A549 (cell line): ENCODE measurements at regions not wholly inside any gene's neighbourhood (a gene's known extent, or its start where the extent isn't known, plus 50 kb on each side); places are given as distances from the start of the nearest gene placed in this dataset.
"Not testable (repeated sequence)": the region's sequence is repeated elsewhere in the genome, so short reads cannot be mapped to it uniquely, and the experiment has no call there.

Source experiments
- ATAC-seq, 2 experiments: fragments of 200-7000 bp in 1 of 2; fragments of >200 bp in 1 of 2; cut with Nextera tagmentation in 1 of 2; cut with Tn5 transposase in 1 of 2; 3 replicates each; pipeline versions ENCODE4 v1.8.0 to v1.9.1; 2018 to 2020; ENCODE audit warnings: mild to moderate bottlenecking in 1 of 2, moderate library complexity in 1 of 2
- CTCF ChIA-PET: fragments of 300-600 bp; sonication (Branson Sonifier 250); formaldehyde crosslinking; extraction: SDS; loops from one replicate; lab custom pipeline; 2021; ENCODE audit warnings: antibody characterized with exemption, inconsistent platforms; lab: Yijun Ruan, JAX
- POLR2A ChIA-PET: fragments of 350-600 bp; formaldehyde crosslinking; extraction: SDS; loops from one replicate; lab custom pipeline; 2021; ENCODE audit warnings: antibody characterized with exemption, inconsistent platforms; lab: Yijun Ruan, JAX
- DNase-seq, 2 experiments: peaks; one replicate each; pipeline versions ENCODE4 v3.0.0 to v3.0.0-alpha.2; 2011 to 2016; ENCODE audit warnings: low read depth in 1 of 2, low spot score in 1 of 2
- FAIRE-seq: peaks from 2 replicates; lab custom pipeline; 2011; peaks lifted over from hg19 to GRCh38; lab: Jason Lieb, UNC
- H3K27ac ChIP-seq, 2 experiments: fragments of >200 bp; sonication (Bioruptor Twin); formaldehyde crosslinking; 3 replicates each; pipeline ENCODE4 v1.5.1; 2016 to 2017
- H3K4me1 ChIP-seq: fragments of >200 bp; sonication (Bioruptor Twin); formaldehyde crosslinking; 3 replicates; pipeline ENCODE4 v1.6.1; 2016
- H3K4me2 ChIP-seq: fragments of >200 bp; sonication (Bioruptor Twin); formaldehyde crosslinking; 3 replicates; pipeline ENCODE4 v1.6.1; 2016
- H3K4me3 ChIP-seq: fragments of >200 bp; sonication (Bioruptor Twin); formaldehyde crosslinking; 3 replicates; pipeline ENCODE4 v1.5.1; 2016
- H3K9me3 ChIP-seq: fragments of >200 bp; sonication (Bioruptor Twin); formaldehyde crosslinking; 3 replicates; pipeline ENCODE4 v1.6.1; 2016
- CBX2 ChIP-seq: fragments of 200-600 bp; sonication (generic); IDR thresholded peaks from 2 replicates; pipeline ENCODE4 v1.6.1; 2016; ENCODE audit warnings: low read depth, mild to moderate bottlenecking, borderline replicate concordance
- CEBPB ChIP-seq, 2 experiments: fragments of >200 bp in 1 of 2; sonication (Bioruptor Twin) in 1 of 2; formaldehyde crosslinking in 1 of 2; IDR thresholded peaks; 2 replicates each; pipeline ENCODE4 v1.6.1; 2012 to 2016
- CHD4 ChIP-seq: fragments of 200-600 bp; sonication (generic); IDR thresholded peaks from 2 replicates; pipeline ENCODE4 v1.6.1; 2016; ENCODE audit warnings: antibody characterized with exemption, mild to moderate bottlenecking, borderline replicate concordance
- EP300 ChIP-seq, 2 experiments: fragments of >200 bp; sonication (Bioruptor Twin); formaldehyde crosslinking; IDR thresholded peaks; 2 replicates in 1 of 2; 3 replicates in 1 of 2; pipeline ENCODE4 v1.6.1; 2016 to 2017
- FOSB ChIP-seq: fragments of 250-450 bp; sonication (Bioruptor Pico); IDR thresholded peaks from 2 replicates; pipeline ENCODE4 v1.5.0; 2020; ENCODE audit warnings: mild to moderate bottlenecking, moderate library complexity
- HDAC2 ChIP-seq: fragments of 200-600 bp; sonication (generic); IDR thresholded peaks from 2 replicates; pipeline ENCODE4 v1.6.1; 2016
- HEYL ChIP-seq: fragments of 250-450 bp; sonication (Bioruptor Pico); IDR thresholded peaks from 2 replicates; pipeline ENCODE4 v1.8.0; 2021; ENCODE audit warnings: mild to moderate bottlenecking, moderate library complexity
- HMGXB4 ChIP-seq: fragments of 250-450 bp; sonication (Bioruptor Pico); IDR thresholded peaks from 2 replicates; pipeline ENCODE4 v1.5.0; 2021; ENCODE audit warnings: mild to moderate bottlenecking, moderate library complexity, borderline replicate concordance
- HOXB13 ChIP-seq: fragments of 250-450 bp; sonication (Bioruptor Pico); IDR thresholded peaks from 2 replicates; pipeline ENCODE4 v1.5.0; 2020; ENCODE audit warnings: low read depth, mild to moderate bottlenecking, moderate library complexity
- JUN ChIP-seq, 2 experiments: fragments of >200 bp; sonication (Bioruptor Twin); formaldehyde crosslinking; IDR thresholded peaks; 2 replicates in 1 of 2; 3 replicates in 1 of 2; pipeline ENCODE4 v1.6.1; 2016 to 2017
- POLR2AphosphoS2 ChIP-seq: conservative IDR thresholded peaks from 2 replicates; pipeline ENCODE4 v1.6.1; 2012; ENCODE audit warnings: low read length, improper control_type of control experiment, inconsistent platforms
- RAD21 ChIP-seq, 2 experiments: fragments of >200 bp in 1 of 2; sonication (Bioruptor Twin) in 1 of 2; formaldehyde crosslinking in 1 of 2; IDR thresholded peaks in 1 of 2; conservative IDR thresholded peaks in 1 of 2; 2 replicates in 1 of 2; 3 replicates in 1 of 2; pipeline ENCODE4 v1.6.1; 2012 to 2018; ENCODE audit warnings: inconsistent platforms in 1 of 2
- RCOR1 ChIP-seq: fragments of 150-350 bp; IDR thresholded peaks from 2 replicates; pipeline ENCODE4 v1.6.1; 2014; ENCODE audit warnings: antibody characterized with exemption, low read length, low read depth
- REST ChIP-seq: fragments of 200-600 bp; sonication (generic); IDR thresholded peaks from 2 replicates; pipeline ENCODE4 v1.6.1; 2016; ENCODE audit warnings: antibody characterized with exemption, mild to moderate bottlenecking, moderate library complexity
- RFX5 ChIP-seq: fragments of 450-650 bp; IDR thresholded peaks from 2 replicates; pipeline ENCODE4 v1.7.1; 2014; ENCODE audit warnings: antibody characterized with exemption, mild to moderate bottlenecking, moderate library complexity
- ZFP36 ChIP-seq: fragments of 450-650 bp; IDR thresholded peaks from 2 replicates; pipeline ENCODE4 v1.6.1; 2014; ENCODE audit warnings: borderline replicate concordance; ENCODE audit not compliant: partially characterized antibody
- ZNF302 ChIP-seq: fragments of 250-450 bp; sonication (Bioruptor Pico); IDR thresholded peaks from 2 replicates; pipeline ENCODE4 v1.9.0; 2021; ENCODE audit warnings: inconsistent platforms, mild to moderate bottlenecking, moderate library complexity
- WGBS: methylation state at CpG from one replicate; pipeline ENCODE4 v1.1.6; 2017; ENCODE audit errors: missing lambda C conversion rate; 5-methylcytosine and 5-hydroxymethylcytosine counted together
- TF ChIP-seq, protein P1 (sequence below): fragments of 150-350 bp; IDR thresholded peaks from 2 replicates; pipeline ENCODE4 v1.6.1; 2014; ENCODE audit warnings: low read depth, mild to moderate bottlenecking, low read length

- Histone ChIP-seq H3K9me3 (no peaks in the 10 kb centered on the region), H3K4me1 (peaks cover 12% of the 10 kb centered on the region; the same call in 2 of the 3 replicates), H3K4me2 (peak overlapping the region; percentile 19; the same call in 1 of the 3 replicates), H3K27ac (no peak overlapping the region), H3K4me3 (no peak overlapping the region)
- POLR2A ChIA-PET: interaction anchor here (0.6 kb wide), 1 partner anchor 13 kb away, joined by 5 read pairs; no protein-coding TSS in a partner anchor
- peak in 1 of 2 experiments; percentile 24; a peak in 1 of 6 replicates for ATAC-seq
- DNase-seq: no peak
- TF ChIP-seq HOXB13 (CRISPR knock-in tag) (no peak), POLR2AphosphoS2 (no peak), REST (no peak), CBX2 (no peak), FOSB (CRISPR knock-in tag) (no peak)
- FAIRE-seq: no peak
- CTCF ChIA-PET: interaction anchor here (1.2 to 1.3 kb wide), 2 partner anchors 9 to 10 kb away, joined by 3 to 4 read pairs; no protein-coding TSS in a partner anchor
- WGBS: 69% methylated on average over 3 of the region's 3 CpGs
These were observed 80.5 kb upstream of the RPH3A start for GRCh38 chr12:112711026-112711425.

GRCh38 chr12:112711507-112711906 is 80.0 kb upstream of the RPH3A start:
- no peak overlapping the region for H3K4me2 ChIP-seq
- FAIRE-seq: no peak
- no peak overlapping the region for H3K4me3 ChIP-seq
- H3K4me1 ChIP-seq: peaks cover 12% of the 10 kb centered on the region; the same call in 2 of the 3 replicates
- ChIA-PET POLR2A (no interaction called here), CTCF (interaction anchor here (1.2 to 1.3 kb wide), 2 partner anchors 9 kb away, joined by 3 to 4 read pairs; no protein-coding TSS in a partner anchor)
- ATAC-seq: peak in 1 of 2 experiments; percentile 16; a peak in 1 of 6 replicates
- no peak overlapping the region for H3K27ac ChIP-seq
- no peak for DNase-seq
- no peak for TF ChIP-seq RAD21 (conservative IDR thresholded peaks at IDR 0.05 in 1 of 2, IDR thresholded peaks at IDR 0.05 in 1 of 2)
- WGBS: 55% methylated on average over 5 of the region's 5 CpGs
- H3K9me3 ChIP-seq: no peaks in the 10 kb centered on the region

GRCh38 chr12:112712751-112713150 is 78.8 kb upstream of the RPH3A start:
- H3K4me3 ChIP-seq, H3K9me3 ChIP-seq, H3K4me2 ChIP-seq, H3K27ac ChIP-seq, DNase-seq, ATAC-seq, FAIRE-seq, CTCF ChIA-PET: not testable (repeated sequence)
- 16% methylated on average over 2 of the region's 2 CpGs for WGBS
- POLR2A ChIA-PET: interaction anchor here (0.6 kb wide), 1 partner anchor 177 kb away, joined by 4 read pairs; no protein-coding TSS in a partner anchor
- H3K4me1 ChIP-seq: peaks cover 12% of the 10 kb centered on the region; the same call in 2 of the 3 replicates

DNA sequence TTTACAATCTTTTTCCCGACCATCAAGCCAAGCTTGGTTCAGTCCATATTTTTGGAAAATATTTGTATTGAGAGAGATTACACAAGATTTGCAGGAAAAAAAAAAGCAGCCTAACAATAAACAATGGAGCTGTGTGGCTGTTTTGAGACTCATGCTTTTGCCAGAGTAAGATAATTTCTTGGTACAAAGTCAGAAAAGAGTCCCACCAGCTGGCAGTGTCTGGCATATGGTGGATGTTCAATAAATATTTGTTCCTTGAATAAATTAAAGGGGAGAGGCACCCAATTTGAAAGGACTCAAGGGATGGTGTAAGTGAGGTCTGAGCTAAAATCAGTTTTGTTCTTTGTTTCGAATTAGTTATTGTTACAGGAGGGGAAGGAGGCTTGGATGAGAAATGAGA is 78.1 kb upstream of the RPH3A start:
- 57% methylated on average over 2 of the region's 2 CpGs for WGBS
- no peak for DNase-seq
- TF ChIP-seq, protein P1, sequence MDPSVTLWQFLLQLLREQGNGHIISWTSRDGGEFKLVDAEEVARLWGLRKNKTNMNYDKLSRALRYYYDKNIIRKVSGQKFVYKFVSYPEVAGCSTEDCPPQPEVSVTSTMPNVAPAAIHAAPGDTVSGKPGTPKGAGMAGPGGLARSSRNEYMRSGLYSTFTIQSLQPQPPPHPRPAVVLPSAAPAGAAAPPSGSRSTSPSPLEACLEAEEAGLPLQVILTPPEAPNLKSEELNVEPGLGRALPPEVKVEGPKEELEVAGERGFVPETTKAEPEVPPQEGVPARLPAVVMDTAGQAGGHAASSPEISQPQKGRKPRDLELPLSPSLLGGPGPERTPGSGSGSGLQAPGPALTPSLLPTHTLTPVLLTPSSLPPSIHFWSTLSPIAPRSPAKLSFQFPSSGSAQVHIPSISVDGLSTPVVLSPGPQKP: no peak
- TF ChIP-seq EP300 (IDR thresholded peaks at IDR 0.05) (no peak), JUN (IDR thresholded peaks at IDR 0.05) (no peak), RFX5 (no peak), ZFP36 (no peak), FOSB (CRISPR knock-in tag) (no peak), CHD4 (no peak), CBX2 (no peak), ZNF302 (no peak), HDAC2 (no peak), HEYL (no peak), RCOR1 (no peak), HMGXB4 (CRISPR knock-in tag) (no peak), CEBPB (IDR thresholded peaks at IDR 0.05) (no peak)
- Histone ChIP-seq H3K4me2 (no peak overlapping the region), H3K27ac (no peak overlapping the region), H3K9me3 (no peaks in the 10 kb centered on the region), H3K4me1 (peaks cover 12% of the 10 kb centered on the region; the same call in 2 of the 3 replicates), H3K4me3 (no peak overlapping the region)
- ATAC-seq: no peak
- ChIA-PET CTCF (interaction anchor here (1.4 kb wide), 1 partner anchor 13 kb away, joined by 4 read pairs; no protein-coding TSS in a partner anchor), POLR2A (interaction anchor here (0.6 kb wide), 1 partner anchor 178 kb away, joined by 4 read pairs; no protein-coding TSS in a partner anchor)
- FAIRE-seq: no peak
